ENCODE measurements at regions not wholly inside any gene's neighbourhood (a gene's known extent, or its start where the extent isn't known, plus 50 kb on each side); places are given as distances from the start of the nearest gene placed in this dataset.

- no peaks in the 10 kb centered on the region for H3K36me3 Mint-ChIP-seq
- H3K27ac Mint-ChIP-seq, result no peak overlapping the region
- H3K9me3 Mint-ChIP-seq, result no peaks in the 10 kb centered on the region
- H3K27me3 Mint-ChIP-seq, result no peaks in the 10 kb centered on the region
- H3K4me1 Mint-ChIP-seq, result peaks cover 33% of the 10 kb centered on the region
- no peak overlapping the region for H3K4me3 Mint-ChIP-seq
These were observed 56.9 kb upstream of the MEF2A start for GRCh38 chr15:99508852-99509251.

- no peak overlapping the region for H3K4me3 Mint-ChIP-seq
- H3K27ac Mint-ChIP-seq, result peak overlapping the region; percentile 17
These were observed 55.9 kb upstream of the MEF2A start for GRCh38 chr15:99509686-99510461.

GRCh38 chr15:99511531-99511865 lies 54.3 kb upstream of the MEF2A start:
- Mint-ChIP-seq H3K4me1 (peaks cover 24% of the 10 kb centered on the region), H3K4me3 (no peak overlapping the region), H3K36me3 (no peaks in the 10 kb centered on the region), H3K27me3 (no peaks in the 10 kb centered on the region), H3K9me3 (no peaks in the 10 kb centered on the region), H3K27ac (no peak overlapping the region)

More at GRCh38 chr15:99509686-99510461, 55.9 kb upstream of the MEF2A start:
- no peaks in the 10 kb centered on the region for H3K27me3 Mint-ChIP-seq
- peaks cover 25% of the 10 kb centered on the region for H3K4me1 Mint-ChIP-seq
- no peaks in the 10 kb centered on the region for H3K9me3 Mint-ChIP-seq
- H3K36me3 Mint-ChIP-seq, result no peaks in the 10 kb centered on the region

GRCh38 chr15:99511866-99512661 lies 53.7 kb upstream of the MEF2A start:
- no peak overlapping the region for H3K4me3 Mint-ChIP-seq
- peaks cover 24% of the 10 kb centered on the region for H3K4me1 Mint-ChIP-seq
- no peak overlapping the region for H3K27ac Mint-ChIP-seq

DNA sequence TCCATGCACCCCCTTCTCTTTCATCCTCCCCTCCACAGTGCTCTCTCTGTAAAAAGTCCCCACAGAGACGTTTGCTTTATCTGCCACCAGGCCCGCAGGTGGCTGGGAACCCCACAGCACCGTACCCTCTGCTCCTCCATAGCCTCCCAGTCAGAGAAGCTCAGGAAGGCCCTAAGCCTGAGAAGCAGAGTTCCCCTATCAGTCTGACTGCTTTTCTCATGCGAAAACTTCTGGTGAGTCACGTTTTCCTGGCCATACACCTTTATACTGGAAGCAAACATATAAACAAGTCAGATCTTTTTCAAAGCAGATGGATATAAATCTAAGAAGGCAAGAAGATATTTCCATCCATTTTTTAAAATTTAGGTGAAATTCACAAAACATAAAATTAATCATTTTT lies 51.5 kb upstream of the MEF2A start:
- Mint-ChIP-seq H3K9me3 (no peaks in the 10 kb centered on the region), H3K36me3 (no peaks in the 10 kb centered on the region), H3K4me1 (peaks cover 22% of the 10 kb centered on the region), H3K27ac (no peak overlapping the region), H3K4me3 (no peak overlapping the region), H3K27me3 (no peaks in the 10 kb centered on the region)

More at GRCh38 chr15:99511866-99512661, 53.7 kb upstream of the MEF2A start:
- Mint-ChIP-seq H3K27me3 (no peaks in the 10 kb centered on the region), H3K36me3 (no peaks in the 10 kb centered on the region), H3K9me3 (no peaks in the 10 kb centered on the region)

Measured in activated naive CD4-positive, alpha-beta T cell treated with anti-CD3 and anti-CD28 coated beads, Interleukin-2, amount 50 U/mL, for 24 hours (primary cell).